H9 (cell line): ENCODE measurements at regions not wholly inside any gene's neighbourhood (a gene's known extent, or its start where the extent isn't known, plus 50 kb on each side); places are given as distances from the start of the nearest gene placed in this dataset.

Experiments
- DNase-seq: peaks from one replicate; pipeline ENCODE4 v3.0.0-alpha.2; 2017
- H2AFZ ChIP-seq: one replicate; pipeline ENCODE4 v1.6.1; 2013; ENCODE audit warnings: mild to moderate bottlenecking, low read length, control low read depth, moderate library complexity
- H2AK5ac ChIP-seq: 2 replicates; pipeline ENCODE4 v1.6.1; 2013; ENCODE audit warnings: low read length, control low read depth, mixed read lengths; ENCODE audit not compliant: insufficient read length
- H2BK120ac ChIP-seq: one replicate; pipeline ENCODE4 v1.6.1; 2013; ENCODE audit warnings: low read depth, mild to moderate bottlenecking, low read length, control low read depth, inconsistent platforms; ENCODE audit not compliant: poor library complexity, severe bottlenecking
- H2BK12ac ChIP-seq: 2 replicates; pipeline ENCODE4 v1.6.1; 2013; ENCODE audit warnings: low read length, control low read depth, mixed read lengths, low read depth; ENCODE audit not compliant: insufficient read length
- H2BK15ac ChIP-seq: 2 replicates; pipeline ENCODE4 v1.6.1; 2013; ENCODE audit warnings: low read depth, low read length, control low read depth
- H2BK20ac ChIP-seq: one replicate; pipeline ENCODE4 v1.6.1; 2013; ENCODE audit warnings: low read depth, mild to moderate bottlenecking, low read length, control low read depth, inconsistent platforms; ENCODE audit not compliant: poor library complexity, severe bottlenecking
- H2BK5ac ChIP-seq: 2 replicates; pipeline ENCODE4 v1.6.1; 2013; ENCODE audit warnings: low read length, control low read depth, mixed read lengths; ENCODE audit not compliant: insufficient read length
- H3K14ac ChIP-seq: 2 replicates; pipeline ENCODE4 v1.6.1; 2013; ENCODE audit warnings: low read length, control low read depth; ENCODE audit not compliant: insufficient read depth
- H3K18ac ChIP-seq: 2 replicates; pipeline ENCODE4 v1.6.1; 2013; ENCODE audit warnings: low read depth, mild to moderate bottlenecking, mixed read lengths, low read length, control low read depth; ENCODE audit not compliant: insufficient read length
- H3K23ac ChIP-seq: 2 replicates; pipeline ENCODE4 v1.6.1; 2013; ENCODE audit warnings: low read length, control low read depth, mixed read lengths, low read depth; ENCODE audit not compliant: insufficient read length
- H3K23me2 ChIP-seq: 2 replicates; pipeline ENCODE4 v1.6.1; 2013; ENCODE audit warnings: low read depth, mild to moderate bottlenecking, mixed read lengths, low read length, control low read depth; ENCODE audit not compliant: insufficient read length, poor library complexity, severe bottlenecking
- H3K27ac ChIP-seq: 2 replicates; pipeline ENCODE4 v1.5.1; 2013; ENCODE audit warnings: low read length, control low read depth, mixed read lengths, low read depth; ENCODE audit not compliant: insufficient read length
- H3K27me3 ChIP-seq: 2 replicates; pipeline ENCODE4 v1.6.1; 2013; ENCODE audit warnings: low read length, control low read depth, inconsistent platforms; ENCODE audit not compliant: insufficient read depth
- H3K4ac ChIP-seq: 2 replicates; pipeline ENCODE4 v1.6.1; 2013; ENCODE audit warnings: low read depth, mild to moderate bottlenecking, control low read depth, inconsistent platforms, low read length, moderate library complexity
- H3K4me1 ChIP-seq: 2 replicates; pipeline ENCODE4 v1.6.1; 2013; ENCODE audit warnings: low read length, control low read depth, inconsistent platforms; ENCODE audit not compliant: insufficient read depth
- H3K4me2 ChIP-seq: 2 replicates; pipeline ENCODE4 v1.6.1; 2013; ENCODE audit warnings: low read length, control low read depth, mixed read lengths; ENCODE audit not compliant: insufficient read length, insufficient read depth
- H3K56ac ChIP-seq: 2 replicates; pipeline ENCODE4 v1.6.1; 2013; ENCODE audit warnings: low read depth, mild to moderate bottlenecking, mixed read lengths, low read length, control low read depth; ENCODE audit not compliant: insufficient read length
- H3K79me1 ChIP-seq: 2 replicates; pipeline ENCODE4 v1.6.1; 2013; ENCODE audit warnings: low read depth, mild to moderate bottlenecking, moderate library complexity, low read length, control low read depth, inconsistent platforms; ENCODE audit not compliant: insufficient read depth, poor library complexity, severe bottlenecking
- H3K79me2 ChIP-seq: 2 replicates; pipeline ENCODE4 v1.6.1; 2013; ENCODE audit warnings: low read length, control low read depth, inconsistent platforms; ENCODE audit not compliant: insufficient read depth
- H3K9ac ChIP-seq: 2 replicates; pipeline ENCODE4 v1.6.1; 2013; ENCODE audit warnings: low read length, control low read depth, mixed read lengths; ENCODE audit not compliant: insufficient read length; ENCODE audit errors: extremely low read depth
- H3K9me3 ChIP-seq: one replicate; pipeline ENCODE4 v1.6.1; 2013; ENCODE audit warnings: low read depth, low read length, inconsistent platforms; ENCODE audit not compliant: control insufficient read depth
- H3T11ph ChIP-seq: one replicate; pipeline ENCODE4 v1.6.1; 2013; ENCODE audit warnings: mild to moderate bottlenecking, low read length, control low read depth, inconsistent platforms
- H4K20me1 ChIP-seq: one replicate; pipeline ENCODE4 v1.6.1; 2013; ENCODE audit not compliant: control insufficient read depth, insufficient read length, insufficient read depth
- H4K5ac ChIP-seq: 2 replicates; pipeline ENCODE4 v1.6.1; 2013; ENCODE audit warnings: low read depth, mild to moderate bottlenecking, mixed read lengths, low read length, control low read depth; ENCODE audit not compliant: insufficient read length
- H4K8ac ChIP-seq: replicated peaks from 2 replicates; pipeline ENCODE4 v1.6.1; 2013; ENCODE audit warnings: low read length, control low read depth, mixed read lengths, low read depth; ENCODE audit not compliant: insufficient read length
- H4K91ac ChIP-seq: 2 replicates; pipeline ENCODE4 v1.6.1; 2013; ENCODE audit warnings: low read depth, mild to moderate bottlenecking, moderate library complexity, mixed read lengths, low read length, control low read depth; ENCODE audit not compliant: insufficient read length
- H3K27ac Mint-ChIP-seq, 3 experiments: 2 replicates in 2 of 3; 3 replicates in 1 of 3; pipeline ENCODE4 v1.8.0; 2020 to 2021; ENCODE audit warnings: mixed read lengths in 3 of 3, mild to moderate bottlenecking in 1 of 3, moderate library complexity in 1 of 3
- H3K27me3 Mint-ChIP-seq: 2 replicates; pipeline ENCODE4 v1.8.0; 2021; ENCODE audit warnings: low read depth, mild to moderate bottlenecking, moderate library complexity, mixed read lengths
- H3K36me3 Mint-ChIP-seq, 3 experiments: 2 replicates in 2 of 3; 3 replicates in 1 of 3; pipeline ENCODE4 v1.8.0; 2020 to 2021; ENCODE audit warnings: low read depth in 3 of 3, mixed read lengths in 3 of 3; ENCODE audit not compliant: insufficient read depth in 1 of 3
- H3K4me1 Mint-ChIP-seq, 2 experiments: 2 replicates each; pipeline ENCODE4 v1.8.0; 2020; ENCODE audit warnings: mixed read lengths in 2 of 2
- H3K4me3 Mint-ChIP-seq, 2 experiments: 2 replicates in 1 of 2; 3 replicates in 1 of 2; pipeline ENCODE4 v1.8.0; 2020 to 2021; ENCODE audit warnings: mild to moderate bottlenecking in 2 of 2, mixed read lengths in 2 of 2, moderate library complexity in 1 of 2
- H3K9me3 Mint-ChIP-seq, 2 experiments: 2 replicates in 1 of 2; 3 replicates in 1 of 2; pipeline ENCODE4 v1.8.0; 2020; ENCODE audit warnings: mild to moderate bottlenecking in 2 of 2, mixed read lengths in 2 of 2, moderate library complexity in 1 of 2
- WGBS: extraction: QIAGEN DNeasy Blood & Tissue Kit; methylation state at CpG from one replicate; pipeline ENCODE4 v1.1.7; 2013; ENCODE audit warnings: missing lambda C conversion rate, low lambda C conversion rate, mixed read lengths; ENCODE audit not compliant: insufficient read length; ENCODE audit errors: extremely low coverage; 5-methylcytosine and 5-hydroxymethylcytosine counted together
- TF ChIP-seq, protein P1 (sequence below): fragments of 200-600 bp; sonication (generic); conservative IDR thresholded peaks from 3 replicates; pipeline ENCODE4 v1.8.0; 2021; ENCODE audit warnings: antibody characterized with exemption, mild to moderate bottlenecking

DNA sequence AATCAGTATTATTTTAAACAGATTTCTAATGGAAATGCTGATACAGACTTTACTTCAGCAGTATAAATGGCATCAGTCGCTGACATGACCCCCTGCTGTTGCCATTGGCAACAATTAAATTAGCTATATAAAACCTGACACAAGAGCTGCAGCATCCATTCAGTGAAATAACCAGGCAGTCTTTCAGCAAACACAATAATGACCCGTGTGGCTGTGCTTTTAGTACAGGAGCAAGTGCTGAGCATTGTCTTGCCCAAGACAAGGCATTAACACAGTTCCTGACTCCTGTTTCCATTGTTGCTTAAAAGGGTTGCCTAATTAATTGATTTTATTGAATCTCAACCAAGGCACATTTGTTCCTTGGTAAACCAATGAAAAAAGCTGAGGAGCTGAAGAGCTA is 382.1 kb downstream of the HACE1 start:
- H3K4me1 Mint-ChIP-seq = peaks cover 11% of the 10 kb centered on the region in 2 experiments
- H3K27me3 ChIP-seq = no peaks in the 10 kb centered on the region
- no peak overlapping the region for H2AFZ ChIP-seq
- H3K27me3 Mint-ChIP-seq = no peaks in the 10 kb centered on the region; the same call in 1 of the 2 replicates
- no peaks in the 10 kb centered on the region for H3K9me3 ChIP-seq
- H4K8ac ChIP-seq = no peak overlapping the region
- H2BK12ac ChIP-seq = no peak overlapping the region
- no peaks in the 10 kb centered on the region for H4K20me1 ChIP-seq
- H2BK20ac ChIP-seq = no peak overlapping the region
- no peak overlapping the region for H3K18ac ChIP-seq
- no CpG with 5 or more reads among the region's 2 CpGs for WGBS
- H3K36me3 Mint-ChIP-seq = no peaks in the 10 kb centered on the region; a peak in 1 of 7 replicates
- no peak overlapping the region for H3K56ac ChIP-seq
- no peak overlapping the region for H3K27ac ChIP-seq
- H3K4me2 ChIP-seq = no peak overlapping the region
- no peaks in the 10 kb centered on the region for H3K79me2 ChIP-seq
- H3K9ac ChIP-seq = no peak overlapping the region
- no peaks in the 10 kb centered on the region for H3K9me3 Mint-ChIP-seq
- no peak overlapping the region for H3T11ph ChIP-seq
- no peak overlapping the region for H3K27ac Mint-ChIP-seq
- H3K4me3 Mint-ChIP-seq = no peak overlapping the region
- H2BK120ac ChIP-seq = no peak overlapping the region
- H2BK15ac ChIP-seq = no peak overlapping the region
- no peak overlapping the region for H2BK5ac ChIP-seq
- H4K5ac ChIP-seq = no peak overlapping the region
- no peaks in the 10 kb centered on the region for H3K79me1 ChIP-seq
- no peak overlapping the region for H3K14ac ChIP-seq
- H4K91ac ChIP-seq = no peak overlapping the region
- H3K23me2 ChIP-seq = peaks cover 3% of the 10 kb centered on the region
- H3K4ac ChIP-seq = no peak overlapping the region
- H2AK5ac ChIP-seq = no peak overlapping the region
- no peak for DNase-seq
- TF ChIP-seq, protein P1, sequence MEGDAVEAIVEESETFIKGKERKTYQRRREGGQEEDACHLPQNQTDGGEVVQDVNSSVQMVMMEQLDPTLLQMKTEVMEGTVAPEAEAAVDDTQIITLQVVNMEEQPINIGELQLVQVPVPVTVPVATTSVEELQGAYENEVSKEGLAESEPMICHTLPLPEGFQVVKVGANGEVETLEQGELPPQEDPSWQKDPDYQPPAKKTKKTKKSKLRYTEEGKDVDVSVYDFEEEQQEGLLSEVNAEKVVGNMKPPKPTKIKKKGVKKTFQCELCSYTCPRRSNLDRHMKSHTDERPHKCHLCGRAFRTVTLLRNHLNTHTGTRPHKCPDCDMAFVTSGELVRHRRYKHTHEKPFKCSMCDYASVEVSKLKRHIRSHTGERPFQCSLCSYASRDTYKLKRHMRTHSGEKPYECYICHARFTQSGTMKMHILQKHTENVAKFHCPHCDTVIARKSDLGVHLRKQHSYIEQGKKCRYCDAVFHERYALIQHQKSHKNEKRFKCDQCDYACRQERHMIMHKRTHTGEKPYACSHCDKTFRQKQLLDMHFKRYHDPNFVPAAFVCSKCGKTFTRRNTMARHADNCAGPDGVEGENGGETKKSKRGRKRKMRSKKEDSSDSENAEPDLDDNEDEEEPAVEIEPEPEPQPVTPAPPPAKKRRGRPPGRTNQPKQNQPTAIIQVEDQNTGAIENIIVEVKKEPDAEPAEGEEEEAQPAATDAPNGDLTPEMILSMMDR = no peak
- H3K23ac ChIP-seq = no peak overlapping the region
- 0 out of 2 replicates have a peak, but pooled peaks cover 3% of the 10 kb centered on the region for H3K4me1 ChIP-seq
